GM23338 (cell line): ENCODE measurements at regions not wholly inside any gene's neighbourhood (a gene's known extent, or its start where the extent isn't known, plus 50 kb on each side); places are given as distances from the start of the nearest gene placed in this dataset.

Source experiments
- ATAC-seq: fragments of 200-7000 bp; cut with Tn5 transposase; 3 replicates; pipeline ENCODE4 v1.9.1; 2020
- DNase-seq: peaks from one replicate; pipeline ENCODE4 v3.0.0-alpha.2; 2015; ENCODE audit warnings: low spot score
- H2AFZ ChIP-seq: fragments of 200-600 bp; sonication (generic); 2 replicates; pipeline ENCODE4 v1.8.0; 2016; ENCODE audit warnings: antibody characterized with exemption, mild to moderate bottlenecking, moderate library complexity
- H3F3A ChIP-seq: fragments of 200-600 bp; sonication (generic); replicated peaks from 2 replicates; pipeline ENCODE4 v1.8.0; 2017; ENCODE audit warnings: antibody characterized with exemption, mixed run types, low read depth
- H3K27ac ChIP-seq: fragments of 200-600 bp; sonication (generic); 2 replicates; pipeline ENCODE4 v1.6.1; 2016; ENCODE audit warnings: low read depth
- H3K27me3 ChIP-seq: fragments of 200-600 bp; sonication (generic); 2 replicates; pipeline ENCODE4 v1.8.0; 2016; ENCODE audit warnings: mild to moderate bottlenecking, mixed run types, moderate library complexity; ENCODE audit not compliant: insufficient read depth
- H3K36me3 ChIP-seq: fragments of 200-600 bp; sonication (generic); 2 replicates; pipeline ENCODE4 v1.8.0; 2016; ENCODE audit warnings: mild to moderate bottlenecking; ENCODE audit not compliant: insufficient read depth
- H3K4me1 ChIP-seq: fragments of 200-600 bp; sonication (generic); 2 replicates; pipeline ENCODE4 v1.8.0; 2016; ENCODE audit warnings: mild to moderate bottlenecking, moderate library complexity; ENCODE audit not compliant: insufficient read depth
- H3K4me2 ChIP-seq: fragments of 200-600 bp; sonication (generic); 2 replicates; pipeline ENCODE4 v1.7.1; 2017; ENCODE audit warnings: mixed run types
- H3K4me3 ChIP-seq: fragments of 200-600 bp; sonication (generic); 2 replicates; pipeline ENCODE4 v1.6.1; 2016; ENCODE audit warnings: mixed run types
- H3K79me2 ChIP-seq: fragments of 200-600 bp; sonication (generic); replicated peaks from 2 replicates; pipeline ENCODE4 v1.8.0; 2017; ENCODE audit warnings: mild to moderate bottlenecking; ENCODE audit not compliant: insufficient read depth
- H3K9me2 ChIP-seq: fragments of 200-600 bp; sonication (generic); 2 replicates; pipeline ENCODE4 v1.8.0; 2017; ENCODE audit not compliant: insufficient read depth
- H4K20me1 ChIP-seq: fragments of 200-600 bp; sonication (generic); replicated peaks from 2 replicates; pipeline ENCODE4 v1.8.0; 2017; ENCODE audit warnings: mild to moderate bottlenecking; ENCODE audit not compliant: insufficient read depth
- H3K27ac Mint-ChIP-seq: 2 replicates; pipeline ENCODE4 v1.8.0; 2020; ENCODE audit warnings: inconsistent platforms, mild to moderate bottlenecking, moderate library complexity, mixed read lengths
- H3K27me3 Mint-ChIP-seq: 3 replicates; pipeline ENCODE4 v1.8.0; 2022; ENCODE audit warnings: low read depth, mild to moderate bottlenecking, moderate library complexity, mixed read lengths, inconsistent platforms; ENCODE audit not compliant: insufficient read depth, poor library complexity
- H3K36me3 Mint-ChIP-seq: 3 replicates; pipeline ENCODE4 v1.8.0; 2021; ENCODE audit warnings: low read depth, mild to moderate bottlenecking, inconsistent platforms, moderate library complexity, mixed read lengths
- H3K4me1 Mint-ChIP-seq: 3 replicates; pipeline ENCODE4 v1.8.0; 2020; ENCODE audit warnings: mild to moderate bottlenecking, inconsistent platforms, mixed read lengths
- H3K4me3 Mint-ChIP-seq: 3 replicates; pipeline ENCODE4 v1.8.0; 2021; ENCODE audit warnings: moderate library complexity, mild to moderate bottlenecking, inconsistent platforms, mixed read lengths
- H3K9me3 Mint-ChIP-seq: 3 replicates; pipeline ENCODE4 v1.8.0; 2020; ENCODE audit warnings: moderate library complexity, mild to moderate bottlenecking, inconsistent platforms, mixed read lengths
- CREB1 ChIP-seq: fragments of 250-450 bp; sonication (Bioruptor Pico); IDR thresholded peaks from 2 replicates; pipeline ENCODE4 v1.5.0; 2020; ENCODE audit warnings: low read depth, mild to moderate bottlenecking, moderate library complexity
- ETS1 ChIP-seq: IDR thresholded peaks from 2 replicates; pipeline ENCODE4 v1.6.1; 2016; ENCODE audit warnings: antibody characterized with exemption
- EZH2 ChIP-seq: fragments of 200-600 bp; sonication (generic); IDR thresholded peaks from one replicate; pipeline ENCODE4 v1.8.0; 2017; ENCODE audit warnings: antibody characterized with exemption, mild to moderate bottlenecking, low read depth; ENCODE audit not compliant: unreplicated experiment
- EZH2phosphoT487 ChIP-seq: fragments of 200-600 bp; sonication (generic); IDR thresholded peaks from one replicate; pipeline ENCODE4 v1.8.1; 2018; ENCODE audit warnings: antibody characterized with exemption; ENCODE audit not compliant: unreplicated experiment
- JUNB ChIP-seq: IDR thresholded peaks from one replicate; pipeline ENCODE4 v1.6.1; 2016; ENCODE audit warnings: antibody characterized with exemption; ENCODE audit not compliant: unreplicated experiment
- NANOG ChIP-seq: IDR thresholded peaks from 2 replicates; pipeline ENCODE4 v1.6.1; 2016; ENCODE audit warnings: antibody characterized with exemption, borderline replicate concordance
- POLR2AphosphoS5 ChIP-seq: IDR thresholded peaks from 2 replicates; pipeline ENCODE4 v1.6.1; 2016; ENCODE audit warnings: antibody characterized with exemption, low read depth
- REST ChIP-seq: IDR thresholded peaks from one replicate; pipeline ENCODE4 v1.6.1; 2018; ENCODE audit warnings: antibody characterized with exemption; ENCODE audit not compliant: unreplicated experiment
- STAT1 ChIP-seq: IDR thresholded peaks from one replicate; pipeline ENCODE4 v1.6.1; 2016; ENCODE audit warnings: antibody characterized with exemption; ENCODE audit not compliant: unreplicated experiment
- ZNF114 ChIP-seq: fragments of 250-450 bp; sonication (Bioruptor Pico); IDR thresholded peaks from 2 replicates; pipeline ENCODE4 v1.5.0; 2020; ENCODE audit warnings: mild to moderate bottlenecking, moderate library complexity
- ZNF331 ChIP-seq: fragments of 250-450 bp; sonication (Bioruptor Pico); IDR thresholded peaks from 2 replicates; pipeline ENCODE4 v1.5.0; 2020; ENCODE audit warnings: low read depth, mild to moderate bottlenecking, moderate library complexity

- H3K79me2 ChIP-seq: no peaks in the 10 kb centered on the region
- peaks cover 5% of the 10 kb centered on the region for H3K27me3 Mint-ChIP-seq
- DNase-seq: no peak
- no peaks in the 10 kb centered on the region for H3K36me3 ChIP-seq
- H3K27ac ChIP-seq: no peak overlapping the region; the same call in 1 of the 2 replicates
- no peaks in the 10 kb centered on the region for H3K9me3 Mint-ChIP-seq
- peak overlapping the region; percentile 95; the same call in 1 of the 2 replicates for H2AFZ ChIP-seq
- TF ChIP-seq EZH2 (no peak), ZNF331 (CRISPR knock-in tag) (no peak), ZNF114 (CRISPR knock-in tag) (no peak), NANOG (no peak), STAT1 (no peak)
- H3F3A ChIP-seq: no peaks in the 10 kb centered on the region
- no peaks in the 10 kb centered on the region for H3K27me3 ChIP-seq
- 0 out of 2 replicates have a peak overlapping the region, but pooled peaks have one; percentile 45 for H3K4me2 ChIP-seq
- no peak overlapping the region for H3K4me3 Mint-ChIP-seq
- no peaks in the 10 kb centered on the region for H3K9me2 ChIP-seq
- peaks cover 33% of the 10 kb centered on the region for H3K4me1 ChIP-seq
- peaks cover 61% of the 10 kb centered on the region for H3K4me1 Mint-ChIP-seq
- H3K27ac Mint-ChIP-seq: no peak overlapping the region
- H3K36me3 Mint-ChIP-seq: no peaks in the 10 kb centered on the region
- no peaks in the 10 kb centered on the region for H4K20me1 ChIP-seq
- ATAC-seq: no peak
- H3K4me3 ChIP-seq: no peak overlapping the region
Measured at GRCh38 chr6:139472351-139473015, 98.0 kb upstream of the CITED2 start.

- Histone ChIP-seq H3K27ac (no peak overlapping the region), H3K4me3 (no peak overlapping the region), H3K79me2 (no peaks in the 10 kb centered on the region), H2AFZ (no peak overlapping the region), H4K20me1 (no peaks in the 10 kb centered on the region), H3K4me1 (peaks cover 30% of the 10 kb centered on the region), H3K9me2 (no peaks in the 10 kb centered on the region), H3K4me2 (no peak overlapping the region), H3K27me3 (no peaks in the 10 kb centered on the region), H3F3A (no peaks in the 10 kb centered on the region), H3K36me3 (no peaks in the 10 kb centered on the region)
- ATAC-seq (no peak), DNase-seq (no peak)
- no peaks in the 10 kb centered on the region for H3K9me3 Mint-ChIP-seq
- H3K4me1 Mint-ChIP-seq: peaks cover 48% of the 10 kb centered on the region
- no peak overlapping the region for H3K4me3 Mint-ChIP-seq
- H3K27me3 Mint-ChIP-seq: peaks cover 5% of the 10 kb centered on the region
- H3K36me3 Mint-ChIP-seq: no peaks in the 10 kb centered on the region
- H3K27ac Mint-ChIP-seq: no peak overlapping the region
- TF ChIP-seq ZNF114 (CRISPR knock-in tag) (no peak), EZH2phosphoT487 (no peak), REST (no peak), NANOG (no peak), JUNB (no peak), CREB1 (CRISPR knock-in tag) (no peak), POLR2AphosphoS5 (no peak), ETS1 (no peak)
Measured at GRCh38 chr6:139470997-139471396, 96.5 kb upstream of the CITED2 start.
